DND-41 (cell line): ENCODE measurements at regions not wholly inside any gene's neighbourhood (a gene's known extent, or its start where the extent isn't known, plus 50 kb on each side); places are given as distances from the start of the nearest gene placed in this dataset.
A peak's percentile ranks its signal among the peaks of the same experiment; 100 is the strongest.

Experiments used
- ATAC-seq: fragments of 200-7000 bp; cut with Tn5 transposase; 3 replicates; pipeline ENCODE4 v1.9.1; 2021; ENCODE audit warnings: low read depth; ENCODE audit not compliant: insufficient read depth
- DNase-seq: peaks from one replicate; pipeline ENCODE4 v3.0.0-alpha.2; 2020
- H2AFZ ChIP-seq: 2 replicates; pipeline ENCODE4 v1.6.0; 2012; ENCODE audit warnings: low read depth, low read length
- H3K27ac ChIP-seq: 2 replicates; pipeline ENCODE4 v1.5.1; 2012; ENCODE audit warnings: low read length, inconsistent platforms
- H3K27me3 ChIP-seq: fragments of 200-600 bp; sonication (generic); 2 replicates; pipeline ENCODE4 v1.6.0; 2012; ENCODE audit warnings: low read length, mild to moderate bottlenecking, inconsistent platforms; ENCODE audit not compliant: insufficient read depth, poor library complexity
- H3K36me3 ChIP-seq: 2 replicates; pipeline ENCODE4 v1.5.1; 2012; ENCODE audit warnings: low read length, inconsistent platforms; ENCODE audit not compliant: insufficient read depth
- H3K4me1 ChIP-seq: 2 replicates; pipeline ENCODE4 v1.5.1; 2012; ENCODE audit warnings: mild to moderate bottlenecking, low read length; ENCODE audit not compliant: insufficient read depth
- H3K4me2 ChIP-seq: 2 replicates; pipeline ENCODE4 v1.6.0; 2012; ENCODE audit warnings: mild to moderate bottlenecking, moderate library complexity, low read length, inconsistent platforms; ENCODE audit not compliant: insufficient read depth
- H3K4me3 ChIP-seq, 2 experiments: fragments of 200-600 bp in 1 of 2; shearing (Covaris generic) in 1 of 2; 2 replicates each; pipeline ENCODE4 v1.5.1; 2012 to 2016; ENCODE audit warnings: inconsistent platforms in 2 of 2, low read length in 2 of 2, mild to moderate bottlenecking in 2 of 2, low read depth in 1 of 2, moderate library complexity in 1 of 2
- H3K79me2 ChIP-seq: 2 replicates; pipeline ENCODE4 v1.6.0; 2012; ENCODE audit warnings: low read length, inconsistent platforms; ENCODE audit not compliant: insufficient read depth
- H3K9ac ChIP-seq: 2 replicates; pipeline ENCODE4 v1.6.0; 2012; ENCODE audit warnings: low read depth, mild to moderate bottlenecking, inconsistent platforms, low read length, moderate library complexity
- H3K9me3 ChIP-seq: 2 replicates; pipeline ENCODE4 v1.5.1; 2012; ENCODE audit warnings: low read length, moderate library complexity, mild to moderate bottlenecking, inconsistent platforms; ENCODE audit not compliant: insufficient read depth, severe bottlenecking
- H4K20me1 ChIP-seq: 2 replicates; pipeline ENCODE4 v1.6.0; 2012; ENCODE audit warnings: low read length; ENCODE audit not compliant: insufficient read depth
- CTCF ChIP-seq: IDR thresholded peaks from 2 replicates; pipeline ENCODE4 v1.5.1; 2012; ENCODE audit warnings: borderline replicate concordance, low read length, moderate library complexity, mild to moderate bottlenecking; ENCODE audit not compliant: poor library complexity, severe bottlenecking; ENCODE audit errors: extremely low read depth
- EZH2 ChIP-seq: IDR thresholded peaks from 3 replicates; pipeline ENCODE4 v1.6.1; 2012; ENCODE audit warnings: borderline replicate concordance, low read depth, mild to moderate bottlenecking, moderate library complexity, low read length, inconsistent platforms; ENCODE audit not compliant: severe bottlenecking

GRCh38 chr2:175309799-175310198, 128.3 kb upstream of the ATP5MC3 start:
- Histone ChIP-seq H3K27me3 (no peaks in the 10 kb centered on the region), H3K4me2 (no peak overlapping the region), H3K9me3 (no peaks in the 10 kb centered on the region), H3K36me3 (no peaks in the 10 kb centered on the region), H4K20me1 (no peaks in the 10 kb centered on the region), H3K27ac (no peak overlapping the region), H3K4me1 (peaks cover 9% of the 10 kb centered on the region; the same call in 1 of the 2 replicates), H3K9ac (no peak overlapping the region), H3K4me3 (no peak overlapping the region), H3K79me2 (no peaks in the 10 kb centered on the region), H2AFZ (no peak overlapping the region)
- peak; percentile 89 for ATAC-seq
- DNase-seq, result peak; percentile 67
- TF ChIP-seq CTCF (peak; percentile 76), EZH2 (no peak)

GRCh38 chr2:175308005-175308404, 126.5 kb upstream of the ATP5MC3 start:
- Histone ChIP-seq H3K36me3 (no peaks in the 10 kb centered on the region), H3K27me3 (no peaks in the 10 kb centered on the region), H3K79me2 (no peaks in the 10 kb centered on the region), H4K20me1 (no peaks in the 10 kb centered on the region), H3K4me3 (no peak overlapping the region), H2AFZ (no peak overlapping the region), H3K4me1 (peaks cover 9% of the 10 kb centered on the region; the same call in 1 of the 2 replicates), H3K27ac (no peak overlapping the region), H3K4me2 (no peak overlapping the region), H3K9me3 (no peaks in the 10 kb centered on the region), H3K9ac (no peak overlapping the region)
- TF ChIP-seq EZH2, result no peak
- ATAC-seq (no peak), DNase-seq (no peak)

GRCh38 chr2:175304541-175304940, 123.0 kb upstream of the ATP5MC3 start:
- H3K36me3 ChIP-seq, result no peaks in the 10 kb centered on the region
- H2AFZ ChIP-seq, result no peak overlapping the region
- H3K9ac ChIP-seq, result no peak overlapping the region

GRCh38 chr2:175293776-175294175, 112.3 kb upstream of the ATP5MC3 start:
- Histone ChIP-seq H3K4me3 (no peak overlapping the region), H3K4me2 (no peak overlapping the region), H3K9ac (no peak overlapping the region), H3K9me3 (no peaks in the 10 kb centered on the region), H3K27ac (no peak overlapping the region), H2AFZ (no peak overlapping the region), H4K20me1 (no peaks in the 10 kb centered on the region), H3K36me3 (no peaks in the 10 kb centered on the region), H3K4me1 (no peaks in the 10 kb centered on the region), H3K79me2 (no peaks in the 10 kb centered on the region), H3K27me3 (no peaks in the 10 kb centered on the region)
- TF ChIP-seq EZH2 (no peak), CTCF (no peak)
- no peak for ATAC-seq
- no peak for DNase-seq

More at GRCh38 chr2:175304541-175304940, 123.0 kb upstream of the ATP5MC3 start:
- Histone ChIP-seq H3K4me1 (no peaks in the 10 kb centered on the region), H3K79me2 (no peaks in the 10 kb centered on the region), H3K4me2 (no peak overlapping the region), H3K27ac (no peak overlapping the region), H3K27me3 (no peaks in the 10 kb centered on the region), H4K20me1 (no peaks in the 10 kb centered on the region), H3K9me3 (no peaks in the 10 kb centered on the region), H3K4me3 (no peak overlapping the region)
- ATAC-seq, result no peak
- no peak for DNase-seq
- TF ChIP-seq EZH2 (no peak), CTCF (no peak)
